Hepatocyte (in vitro differentiated cells): ENCODE measurements at regions not wholly inside any gene's neighbourhood (a gene's known extent, or its start where the extent isn't known, plus 50 kb on each side); places are given as distances from the start of the nearest gene placed in this dataset.

Experiments used
- DNase-seq: peaks from one replicate; pipeline ENCODE4 v3.0.0-alpha.2; 2016; ENCODE audit warnings: low spot score
- H2AFZ ChIP-seq: fragments of 200-600 bp; sonication (generic); 2 replicates; pipeline ENCODE4 v1.6.0; 2016; ENCODE audit warnings: antibody characterized with exemption, mild to moderate bottlenecking
- H3K27ac ChIP-seq: fragments of 200-600 bp; sonication (generic); 2 replicates; pipeline ENCODE4 v1.5.1; 2016; ENCODE audit warnings: mild to moderate bottlenecking
- H3K27me3 ChIP-seq: fragments of 200-600 bp; sonication (generic); 2 replicates; pipeline ENCODE4 v1.6.1; 2016
- H3K36me3 ChIP-seq: fragments of 200-600 bp; sonication (generic); replicated peaks from 2 replicates; pipeline ENCODE4 v1.5.1; 2016; ENCODE audit warnings: low read depth; ENCODE audit not compliant: insufficient read depth
- H3K4me1 ChIP-seq: fragments of 200-600 bp; sonication (generic); 2 replicates; pipeline ENCODE4 v1.5.1; 2016; ENCODE audit warnings: mild to moderate bottlenecking, moderate library complexity; ENCODE audit not compliant: insufficient read depth
- H3K4me2 ChIP-seq: fragments of 200-600 bp; sonication (generic); 2 replicates; pipeline ENCODE4 v1.6.0; 2016
- H3K4me3 ChIP-seq: fragments of 200-600 bp; sonication (generic); 2 replicates; pipeline ENCODE4 v1.5.1; 2016; ENCODE audit warnings: mild to moderate bottlenecking
- H3K79me2 ChIP-seq: fragments of 200-600 bp; sonication (generic); 2 replicates; pipeline ENCODE4 v1.6.0; 2017; ENCODE audit warnings: mild to moderate bottlenecking
- H3K9me2 ChIP-seq: fragments of 200-600 bp; sonication (generic); replicated peaks from 2 replicates; pipeline ENCODE4 v1.6.0; 2017; ENCODE audit warnings: mild to moderate bottlenecking; ENCODE audit not compliant: insufficient read depth
- H3K9me3 ChIP-seq: fragments of 200-600 bp; sonication (generic); 2 replicates; pipeline ENCODE4 v1.5.1; 2016; ENCODE audit warnings: low read depth, mild to moderate bottlenecking
- H4K20me1 ChIP-seq: fragments of 200-600 bp; sonication (generic); 2 replicates; pipeline ENCODE4 v1.6.0; 2016; ENCODE audit warnings: mild to moderate bottlenecking; ENCODE audit not compliant: insufficient read depth, poor library complexity, severe bottlenecking
- EZH2 ChIP-seq: fragments of 200-600 bp; sonication (generic); IDR thresholded peaks from 2 replicates; pipeline ENCODE4 v1.6.1; 2016; ENCODE audit warnings: antibody characterized with exemption, mild to moderate bottlenecking, borderline replicate concordance
- EZH2phosphoT487 ChIP-seq: fragments of 200-600 bp; sonication (generic); IDR thresholded peaks from one replicate; pipeline ENCODE4 v1.6.1; 2018; ENCODE audit warnings: antibody characterized with exemption, mild to moderate bottlenecking, low read depth, moderate library complexity; ENCODE audit not compliant: unreplicated experiment, severe bottlenecking
- WGBS: methylation state at CpG from one replicate; pipeline ENCODE4 v1.1.6; 2016; ENCODE audit warnings: low lambda C conversion rate; ENCODE audit errors: missing lambda C conversion rate; 5-methylcytosine and 5-hydroxymethylcytosine counted together
- TF ChIP-seq, protein P1 (sequence below): fragments of 200-600 bp; sonication (generic); IDR thresholded peaks from 2 replicates; pipeline ENCODE4 v1.5.1; 2016; ENCODE audit warnings: antibody characterized with exemption, mild to moderate bottlenecking; ENCODE audit not compliant: poor library complexity

DNA sequence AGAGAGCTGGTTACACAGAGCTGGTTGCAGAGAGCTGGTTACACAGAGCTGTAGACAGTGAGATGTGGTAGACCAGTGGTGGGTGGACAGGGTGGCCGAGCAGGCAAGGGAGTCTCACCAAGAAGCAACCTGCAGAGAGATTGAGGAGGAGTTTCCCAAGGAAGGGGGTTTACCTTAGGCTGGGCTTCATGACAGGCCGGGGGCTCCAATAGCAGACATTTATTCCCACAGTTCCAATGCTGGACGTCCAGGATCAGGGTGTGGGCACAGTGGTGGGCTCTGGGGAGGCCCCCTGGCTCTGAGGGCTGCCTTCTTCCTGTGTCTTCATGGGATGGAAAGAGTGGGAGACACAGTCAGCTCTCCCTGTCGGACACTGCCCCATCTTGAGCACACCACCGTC is 386.9 kb upstream of the IRX4 start:
- Histone ChIP-seq H3K79me2 (no peaks in the 10 kb centered on the region), H2AFZ (no peak overlapping the region), H4K20me1 (no peaks in the 10 kb centered on the region), H3K27ac (no peak overlapping the region), H3K4me1 (no peaks in the 10 kb centered on the region), H3K4me2 (no peak overlapping the region), H3K9me3 (no peaks in the 10 kb centered on the region), H3K36me3 (no peaks in the 10 kb centered on the region), H3K9me2 (no peaks in the 10 kb centered on the region), H3K4me3 (no peak overlapping the region), H3K27me3 (no peaks in the 10 kb centered on the region)
- DNase-seq = no peak
- TF ChIP-seq EZH2phosphoT487 = no peak
- TF ChIP-seq, protein P1, sequence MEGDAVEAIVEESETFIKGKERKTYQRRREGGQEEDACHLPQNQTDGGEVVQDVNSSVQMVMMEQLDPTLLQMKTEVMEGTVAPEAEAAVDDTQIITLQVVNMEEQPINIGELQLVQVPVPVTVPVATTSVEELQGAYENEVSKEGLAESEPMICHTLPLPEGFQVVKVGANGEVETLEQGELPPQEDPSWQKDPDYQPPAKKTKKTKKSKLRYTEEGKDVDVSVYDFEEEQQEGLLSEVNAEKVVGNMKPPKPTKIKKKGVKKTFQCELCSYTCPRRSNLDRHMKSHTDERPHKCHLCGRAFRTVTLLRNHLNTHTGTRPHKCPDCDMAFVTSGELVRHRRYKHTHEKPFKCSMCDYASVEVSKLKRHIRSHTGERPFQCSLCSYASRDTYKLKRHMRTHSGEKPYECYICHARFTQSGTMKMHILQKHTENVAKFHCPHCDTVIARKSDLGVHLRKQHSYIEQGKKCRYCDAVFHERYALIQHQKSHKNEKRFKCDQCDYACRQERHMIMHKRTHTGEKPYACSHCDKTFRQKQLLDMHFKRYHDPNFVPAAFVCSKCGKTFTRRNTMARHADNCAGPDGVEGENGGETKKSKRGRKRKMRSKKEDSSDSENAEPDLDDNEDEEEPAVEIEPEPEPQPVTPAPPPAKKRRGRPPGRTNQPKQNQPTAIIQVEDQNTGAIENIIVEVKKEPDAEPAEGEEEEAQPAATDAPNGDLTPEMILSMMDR = no peak
- TF ChIP-seq EZH2 = no peak
- 96% methylated on average over 5 of the region's 5 CpGs for WGBS

DNA sequence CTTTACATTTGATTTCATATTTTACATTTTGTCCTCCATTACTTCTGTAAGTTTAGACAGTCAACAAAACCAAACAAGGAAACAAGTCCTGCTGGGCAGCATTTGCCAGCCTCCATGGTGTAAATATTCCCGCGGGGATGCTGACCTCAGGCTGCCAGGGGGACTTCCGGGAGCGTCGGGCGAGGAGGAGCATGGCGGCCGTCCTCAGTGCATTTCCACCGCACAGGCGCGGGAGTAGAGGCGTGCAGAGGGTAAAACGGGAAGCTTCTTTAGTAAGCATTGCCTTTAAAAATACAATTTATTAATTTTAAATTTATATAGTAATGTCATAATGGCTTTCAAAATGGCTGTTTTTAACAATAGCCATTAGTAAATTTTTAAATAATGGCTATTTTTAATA is 385.3 kb upstream of the IRX4 start:
- Histone ChIP-seq H3K4me1 (no peaks in the 10 kb centered on the region), H3K4me3 (no peak overlapping the region), H4K20me1 (no peaks in the 10 kb centered on the region), H3K36me3 (no peaks in the 10 kb centered on the region), H3K27me3 (no peaks in the 10 kb centered on the region), H3K79me2 (no peaks in the 10 kb centered on the region), H2AFZ (no peak overlapping the region), H3K9me2 (no peaks in the 10 kb centered on the region), H3K27ac (no peak overlapping the region), H3K4me2 (no peak overlapping the region), H3K9me3 (no peaks in the 10 kb centered on the region)
- DNase-seq = no peak
- TF ChIP-seq EZH2 (no peak), EZH2phosphoT487 (no peak)
- TF ChIP-seq, protein P1 = no peak
- 98% methylated on average over 13 of the region's 13 CpGs for whole genome bisulfite sequencing

DNA sequence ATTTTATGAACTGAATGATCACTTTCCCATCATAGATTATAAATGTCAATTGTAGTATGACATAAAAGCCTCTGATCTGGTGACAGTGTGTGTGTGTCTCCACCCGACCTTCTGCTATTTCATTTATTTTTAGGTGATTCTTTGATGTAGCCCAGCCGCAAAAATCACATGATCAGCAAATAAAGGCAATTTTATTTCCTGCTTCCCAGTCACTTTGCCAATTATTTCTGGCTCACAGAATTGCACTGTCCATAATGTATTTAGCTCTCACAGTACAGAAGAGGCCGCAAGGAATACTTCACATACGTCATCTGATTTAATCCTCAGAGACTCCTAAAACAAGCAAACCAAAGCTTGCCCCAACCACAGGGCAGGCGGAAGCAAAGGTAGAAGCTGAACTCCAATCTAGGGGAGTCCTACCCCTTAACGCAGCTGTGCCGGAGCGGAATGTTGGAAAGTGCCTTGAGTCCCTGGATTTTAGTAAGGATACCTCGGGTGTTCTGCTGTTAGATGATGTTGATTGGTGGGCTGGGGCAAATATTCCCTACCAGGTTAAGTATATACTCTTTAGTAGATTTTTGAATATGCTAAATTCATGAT is 384.0 kb upstream of the IRX4 start:
- no peak for DNase-seq
- TF ChIP-seq EZH2 (no peak), EZH2phosphoT487 (no peak)
- TF ChIP-seq, protein P1 = no peak
- Histone ChIP-seq H3K4me1 (no peaks in the 10 kb centered on the region), H3K27ac (no peak overlapping the region), H2AFZ (no peak overlapping the region), H3K4me3 (no peak overlapping the region), H3K9me3 (no peaks in the 10 kb centered on the region), H3K4me2 (no peak overlapping the region), H3K79me2 (no peaks in the 10 kb centered on the region), H4K20me1 (no peaks in the 10 kb centered on the region), H3K9me2 (no peaks in the 10 kb centered on the region), H3K27me3 (no peaks in the 10 kb centered on the region), H3K36me3 (no peaks in the 10 kb centered on the region)
- WGBS = 84% methylated on average over 9 of the region's 9 CpGs
